K562 (cell line): ENCODE measurements at regions not wholly inside any gene's neighbourhood (a gene's known extent, or its start where the extent isn't known, plus 50 kb on each side); places are given as distances from the start of the nearest gene placed in this dataset.

ENCODE experiments used
- ATAC-seq: fragments of 200-7000 bp; cut with Tn5 transposase; 3 replicates; pipeline ENCODE4 v1.9.1; 2020; ENCODE audit warnings: moderate library complexity
- BruUV-seq: library from RNA; stranded (reverse); fragments of 400-500 nt; replicated peaks from 2 replicates; lab custom pipeline; 2021; lab: Mats Ljungman, UMichigan
- CTCF ChIA-PET: fragments of 300-600 bp; formaldehyde crosslinking; extraction: SDS; loops from one replicate; lab custom pipeline; 2021; ENCODE audit warnings: low intra/inter-chr PET ratio; lab: Yijun Ruan, JAX
- POLR2A ChIA-PET: fragments of 300-600, 350-650 bp; sonication (Branson Sonifier 250); formaldehyde crosslinking; extraction: SDS; loops from one replicate; lab custom pipeline; 2021; ENCODE audit warnings: antibody characterized with exemption, inconsistent platforms; lab: Yijun Ruan, JAX
- DNase-seq, 4 experiments: peaks; one replicate each; pipeline versions ENCODE4 v3.0.0 to v3.0.0-alpha.2; 2011 to 2018; ENCODE audit warnings: low spot score in 3 of 4, mixed read lengths in 3 of 4; ENCODE audit errors: extremely low read depth in 1 of 4
- FAIRE-seq: peaks from 2 replicates; lab custom pipeline; 2011; peaks lifted over from hg19 to GRCh38; lab: Jason Lieb, UNC
- H2AFZ ChIP-seq: 2 replicates; pipeline ENCODE4 v1.6.0; 2011; ENCODE audit warnings: low read depth, low read length, control low read depth, inconsistent platforms
- H3K27ac ChIP-seq: fragments of 200-600 bp; 3 replicates; pipeline ENCODE4 v1.8.0; 2011; ENCODE audit warnings: low read depth, mild to moderate bottlenecking, control low read depth, inconsistent platforms, low read length, moderate library complexity, mixed read lengths; ENCODE audit errors: extremely low read depth
- H3K27me3 ChIP-seq, 2 experiments: fragments of 300-600 bp in 1 of 2; 2 replicates in 1 of 2; 3 replicates in 1 of 2; pipeline versions ENCODE4 v1.6.0 to v1.8.0; 2011; ENCODE audit warnings: inconsistent platforms in 2 of 2, low read length in 2 of 2, mild to moderate bottlenecking in 1 of 2, mixed read lengths in 1 of 2, moderate library complexity in 1 of 2; ENCODE audit not compliant: control insufficient read depth in 2 of 2, insufficient read depth in 2 of 2
- H3K36me3 ChIP-seq: fragments of 300-600 bp; 3 replicates; pipeline ENCODE4 v1.8.0; 2011; ENCODE audit warnings: mild to moderate bottlenecking, low read length, inconsistent platforms; ENCODE audit not compliant: control insufficient read depth, insufficient read depth
- H3K4me1 ChIP-seq, 2 experiments: fragments of 200-600 bp in 1 of 2; replicated peaks in 1 of 2; 2 replicates in 1 of 2; 3 replicates in 1 of 2; pipeline versions ENCODE4 v1.5.1 to v1.8.0; 2011; ENCODE audit warnings: inconsistent platforms in 2 of 2, low read length in 2 of 2, mild to moderate bottlenecking in 1 of 2, mixed read lengths in 1 of 2, moderate library complexity in 1 of 2; ENCODE audit not compliant: control insufficient read depth in 2 of 2, insufficient read depth in 2 of 2
- H3K4me2 ChIP-seq: 2 replicates; pipeline ENCODE4 v1.6.1; 2011; ENCODE audit warnings: low read length, control low read depth, inconsistent platforms, mixed read lengths; ENCODE audit not compliant: insufficient read depth
- H3K4me3 ChIP-seq: fragments of 200-600 bp; sonication (generic), shearing (Covaris generic); 2 replicates; pipeline ENCODE4 v1.5.1; 2016; ENCODE audit warnings: control low read depth, inconsistent platforms
- H3K79me2 ChIP-seq: fragments of 200-600 bp; 3 replicates; pipeline ENCODE4 v1.8.0; 2011; ENCODE audit warnings: low read length, inconsistent platforms; ENCODE audit not compliant: control insufficient read depth, insufficient read depth
- H3K9ac ChIP-seq, 2 experiments: 2 replicates each; pipeline versions ENCODE4 v1.6.0 to v1.6.1; 2011; ENCODE audit warnings: low read depth in 2 of 2, low read length in 2 of 2, control low read depth in 1 of 2, inconsistent platforms in 1 of 2, mild to moderate bottlenecking in 1 of 2, mixed read lengths in 1 of 2; ENCODE audit not compliant: insufficient read depth in 1 of 2
- H3K9me1 ChIP-seq: one replicate; pipeline ENCODE4 v1.6.0; 2011; ENCODE audit warnings: inconsistent platforms, mild to moderate bottlenecking, low read length, moderate library complexity; ENCODE audit not compliant: control insufficient read depth, insufficient read depth
- H3K9me3 ChIP-seq: replicated peaks from 2 replicates; pipeline ENCODE4 v1.5.1; 2011; ENCODE audit warnings: low read depth, low read length, inconsistent platforms; ENCODE audit not compliant: control insufficient read depth, insufficient read depth
- H4K20me1 ChIP-seq: replicated peaks from 2 replicates; pipeline ENCODE4 v1.6.1; 2011; ENCODE audit warnings: low read length, inconsistent platforms, mixed read lengths; ENCODE audit not compliant: control insufficient read depth, insufficient read depth
- CHD2 ChIP-seq: IDR thresholded peaks from 2 replicates; pipeline ENCODE4 v1.6.1; 2011; ENCODE audit warnings: low read depth, low read length
- CREB1 ChIP-seq, 2 experiments: sonication (generic) in 1 of 2; formaldehyde crosslinking in 1 of 2; IDR thresholded peaks; 2 replicates each; pipeline versions ENCODE4 v1.6.1 to v1.8.0; 2012 to 2022; ENCODE audit warnings: inconsistent platforms in 1 of 2, mild to moderate bottlenecking in 1 of 2, missing genetic modification reagents in 1 of 2, moderate library complexity in 1 of 2
- CREBBP ChIP-seq: IDR thresholded peaks from one replicate; pipeline ENCODE4 v1.6.1; 2012; ENCODE audit warnings: low read depth, mild to moderate bottlenecking, control low read depth, inconsistent platforms, low read length
- DIDO1 ChIP-seq: fragments of 450-650 bp; IDR thresholded peaks from 2 replicates; pipeline ENCODE4 v1.6.1; 2016; ENCODE audit warnings: low read depth, missing biosample characterization, missing genetic modification characterization
- ETV5 ChIP-seq: sonication (generic); formaldehyde crosslinking; IDR thresholded peaks from 2 replicates; pipeline ENCODE4 v1.4.0; 2020; ENCODE audit warnings: low read depth, mild to moderate bottlenecking, missing genetic modification reagents
- GTF2B ChIP-seq: IDR thresholded peaks from 2 replicates; pipeline ENCODE4 v1.6.1; 2011; ENCODE audit not compliant: insufficient read length; ENCODE audit errors: extremely low read depth
- POLR2B ChIP-seq: fragments of 450-650 bp; IDR thresholded peaks from 2 replicates; pipeline ENCODE4 v1.6.1; 2018; ENCODE audit warnings: low read depth; ENCODE audit not compliant: partially characterized antibody
- SMARCC2 ChIP-seq: fragments of 450-650 bp; IDR thresholded peaks from 2 replicates; pipeline ENCODE4 v1.6.1; 2017; ENCODE audit warnings: antibody characterized with exemption, moderate library complexity, mild to moderate bottlenecking, low read depth
- SREBF1 ChIP-seq: fragments of 150-350 bp; IDR thresholded peaks from 2 replicates; pipeline ENCODE4 v1.6.1; 2014; ENCODE audit warnings: antibody characterized with exemption, low read depth, low read length, borderline replicate concordance
- SRSF7 ChIP-seq: fragments of 200-400 bp; formaldehyde crosslinking; optimal IDR thresholded peaks from 2 replicates; pipeline ENCODE3; 2017; ENCODE audit warnings: mild to moderate bottlenecking, low read depth, low read length
- TEAD4 ChIP-seq, 2 experiments: sonication (generic) in 1 of 2; formaldehyde crosslinking in 1 of 2; IDR thresholded peaks; 2 replicates each; pipeline versions ENCODE4 v1.6.1 to v1.8.0; 2012 to 2022; ENCODE audit warnings: borderline replicate concordance in 1 of 2, inconsistent platforms in 1 of 2, low read length in 1 of 2, mild to moderate bottlenecking in 1 of 2, missing genetic modification reagents in 1 of 2
- TGIF2 ChIP-seq: sonication (generic); formaldehyde crosslinking; IDR thresholded peaks from 2 replicates; pipeline ENCODE4 v1.8.1; 2022; ENCODE audit warnings: mild to moderate bottlenecking, missing genetic modification reagents, moderate library complexity
- TRIM28 ChIP-seq: fragments of 450-650 bp; IDR thresholded peaks from 2 replicates; pipeline ENCODE4 v1.6.1; 2017
- USF1 ChIP-seq: sonication (generic); formaldehyde crosslinking; IDR thresholded peaks from 2 replicates; pipeline ENCODE4 v1.9.0; 2022; ENCODE audit warnings: mild to moderate bottlenecking, missing genetic modification reagents
- ZBED1 ChIP-seq: IDR thresholded peaks from 2 replicates; pipeline ENCODE4 v1.6.1; 2014
- ZNF282 ChIP-seq: sonication (generic); formaldehyde crosslinking; IDR thresholded peaks from 2 replicates; pipeline ENCODE4 v1.8.1; 2023; ENCODE audit warnings: missing genetic modification reagents
- ZNF41 ChIP-seq: fragments of 250-450 bp; sonication (Bioruptor Pico); conservative IDR thresholded peaks from 2 replicates; pipeline ENCODE4 v1.4.0; 2020; ENCODE audit warnings: mild to moderate bottlenecking
- WGBS: fragments of 100-300 bp; shearing (Covaris generic); methylation state at CpG from one replicate; pipeline ENCODE4 v1.1.6; 2016; ENCODE audit warnings: low coverage, mixed read lengths; ENCODE audit not compliant: insufficient coverage; ENCODE audit errors: missing lambda C conversion rate; 5-methylcytosine and 5-hydroxymethylcytosine counted together
- in situ Hi-C: fragments of 300-500 bp; cut with MboI; formaldehyde crosslinking; loops from 4 replicates; pipeline ENCODE4 v1.15.0; 2018; ENCODE audit warnings: inconsistent platforms, mixed read lengths
- intact Hi-C: fragments of 100-400 bp; cut with micrococcal nuclease; formaldehyde crosslinking; loops from 2 replicates; pipeline ENCODE4 v1.14.2; 2022

- ChIA-PET POLR2A (no interaction called here), CTCF (no interaction called here)
- H3K9ac ChIP-seq, result no peak overlapping the region
- no peaks in the 10 kb centered on the region for H3K9me1 ChIP-seq
- H3K79me2 ChIP-seq, result no peaks in the 10 kb centered on the region
- in situ Hi-C loops (no loop called here), intact Hi-C loops (no loop called here)
- H3K4me1 ChIP-seq, result no peaks in the 10 kb centered on the region
- H4K20me1 ChIP-seq, result no peaks in the 10 kb centered on the region
- WGBS, result 1% methylated on average over 4 of the region's 4 CpGs
- H3K27me3 ChIP-seq, result no peaks in the 10 kb centered on the region
- H3K27ac ChIP-seq, result no peak overlapping the region
- H3K4me2 ChIP-seq, result no peak overlapping the region
- no peaks in the 10 kb centered on the region for H3K36me3 ChIP-seq
- TF ChIP-seq ZBED1, result no peak
- TF ChIP-seq ZNF282, result no peak
- no peak for TF ChIP-seq DIDO1 (tag)
- TF ChIP-seq SRSF7, result no peak
- no peak for TF ChIP-seq ETV5 (CRISPR knock-in tag)
- TF ChIP-seq USF1 (CRISPR knock-in tag), result no peak
- ATAC-seq (no peak), FAIRE-seq (no peak), DNase-seq (no peak)
- H3K9me3 ChIP-seq, result peaks cover 2% of the 10 kb centered on the region; the same call in 1 of the 2 replicates
- no peak overlapping the region for H3K4me3 ChIP-seq
- H2AFZ ChIP-seq, result no peak overlapping the region
- BruUV-seq, result no TSS peak
These were observed 404.1 kb downstream of the ZIC1 start for GRCh38 chr3:147813256-147813655.

GRCh38 chr3:147816752-147817151 lies 407.6 kb downstream of the ZIC1 start:
- 0% methylated on average over 6 of the region's 6 CpGs for WGBS
- Histone ChIP-seq H3K4me2 (no peak overlapping the region), H3K79me2 (no peaks in the 10 kb centered on the region), H3K4me1 (no peaks in the 10 kb centered on the region), H2AFZ (no peak overlapping the region), H3K9me3 (peaks cover 2% of the 10 kb centered on the region; the same call in 1 of the 2 replicates), H4K20me1 (no peaks in the 10 kb centered on the region), H3K27me3 (no peaks in the 10 kb centered on the region), H3K4me3 (no peak overlapping the region), H3K36me3 (no peaks in the 10 kb centered on the region), H3K27ac (no peak overlapping the region), H3K9ac (no peak overlapping the region), H3K9me1 (no peaks in the 10 kb centered on the region)
- ChIA-PET POLR2A (no interaction called here), CTCF (no interaction called here)
- no peak for DNase-seq
- intact Hi-C loops (no loop called here), in situ Hi-C loops (no loop called here)
- no TSS peak for BruUV-seq
- FAIRE-seq, result no peak
- ATAC-seq, result no peak
- no peak for TF ChIP-seq SMARCC2
- TF ChIP-seq TEAD4 (IDR thresholded peaks at IDR 0.05; ENCODE audit: low read length), result no peak
- no peak for TF ChIP-seq TEAD4 (CRISPR knock-in tag; IDR thresholded peaks at IDR 0.05; ENCODE audit: borderline replicate concordance)
- no peak for TF ChIP-seq GTF2B
- TF ChIP-seq CREB1 (IDR thresholded peaks at IDR 0.05), result no peak
- TF ChIP-seq CREB1 (CRISPR knock-in tag; IDR thresholded peaks at IDR 0.05), result no peak
- TF ChIP-seq TRIM28, result no peak
- no peak for TF ChIP-seq SREBF1
- no peak for TF ChIP-seq TGIF2 (CRISPR knock-in tag)
- no peak for TF ChIP-seq CREBBP
- TF ChIP-seq POLR2B, result no peak
- TF ChIP-seq ZNF41 (CRISPR knock-in tag), result no peak
- TF ChIP-seq CHD2, result no peak
